Activated naive CD8-positive, alpha-beta T cell treated with anti-CD3 and anti-CD28 coated beads for 36 hours (primary cell): ENCODE measurements at regions not wholly inside any gene's neighbourhood (a gene's known extent, or its start where the extent isn't known, plus 50 kb on each side); places are given as distances from the start of the nearest gene placed in this dataset.
"Not testable (repeated sequence)": the region's sequence is repeated elsewhere in the genome, so short reads cannot be mapped to it uniquely, and the experiment has no call there.

Experiments used
- DNase-seq: peaks from one replicate; pipeline ENCODE4 v3.0.0; 2021
- H3K27ac Mint-ChIP-seq: one replicate; pipeline ENCODE4 v1.8.0; 2022; ENCODE audit warnings: mild to moderate bottlenecking, moderate library complexity, mixed read lengths
- H3K27me3 Mint-ChIP-seq: one replicate; pipeline ENCODE4 v1.8.0; 2022; ENCODE audit warnings: mild to moderate bottlenecking, mixed read lengths
- H3K36me3 Mint-ChIP-seq: one replicate; pipeline ENCODE4 v1.8.0; 2021; ENCODE audit warnings: mild to moderate bottlenecking, mixed read lengths
- H3K4me1 Mint-ChIP-seq: one replicate; pipeline ENCODE4 v1.8.0; 2021; ENCODE audit warnings: mixed read lengths
- H3K4me3 Mint-ChIP-seq: one replicate; pipeline ENCODE4 v1.8.0; 2022; ENCODE audit warnings: mild to moderate bottlenecking, moderate library complexity, mixed read lengths
- H3K9me3 Mint-ChIP-seq: one replicate; pipeline ENCODE4 v1.8.0; 2022; ENCODE audit warnings: mixed read lengths

DNA sequence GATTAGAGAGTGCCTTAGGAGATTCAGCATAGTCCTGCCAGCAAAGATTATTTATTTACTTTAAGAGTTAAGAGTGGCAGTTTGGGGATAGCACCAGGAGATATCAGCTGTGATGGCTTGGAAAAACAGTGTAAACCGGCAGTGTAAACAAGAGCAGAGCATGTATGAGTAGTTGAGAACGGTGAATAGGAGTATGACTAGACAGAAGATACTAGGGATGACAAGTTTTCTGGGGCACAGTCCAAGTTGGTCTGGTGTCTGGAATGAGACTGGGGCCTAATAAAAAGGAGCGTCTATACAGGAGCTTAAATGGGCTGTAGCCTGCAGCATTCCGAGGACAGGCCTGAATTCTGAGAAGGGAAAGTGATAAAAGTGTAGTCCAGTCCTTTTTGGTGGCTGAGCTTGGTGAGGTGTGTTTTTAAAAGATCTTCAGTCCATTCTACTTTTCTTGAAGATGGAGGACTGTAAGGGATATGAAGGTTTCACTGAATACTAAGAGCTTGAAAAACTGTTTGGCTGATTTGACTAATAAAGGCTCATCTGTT lies 117.8 kb downstream of the TLR5 start:
- H3K9me3 Mint-ChIP-seq, H3K4me3 Mint-ChIP-seq, H3K27ac Mint-ChIP-seq, H3K4me1 Mint-ChIP-seq, H3K36me3 Mint-ChIP-seq, H3K27me3 Mint-ChIP-seq, DNase-seq: not testable (repeated sequence)

GRCh38 chr1:223026639-223027038 lies 116.4 kb downstream of the TLR5 start:
- not testable (repeated sequence) for H3K36me3 Mint-ChIP-seq, H3K27me3 Mint-ChIP-seq, H3K27ac Mint-ChIP-seq, H3K4me1 Mint-ChIP-seq, H3K9me3 Mint-ChIP-seq, H3K4me3 Mint-ChIP-seq, DNase-seq

GRCh38 chr1:223029985-223030769 lies 112.9 kb downstream of the TLR5 start:
- H3K4me3 Mint-ChIP-seq, result no peak overlapping the region
- no peaks in the 10 kb centered on the region for H3K36me3 Mint-ChIP-seq
- H3K27me3 Mint-ChIP-seq, result no peaks in the 10 kb centered on the region
- no peaks in the 10 kb centered on the region for H3K4me1 Mint-ChIP-seq
- no peak overlapping the region for H3K27ac Mint-ChIP-seq
- H3K9me3 Mint-ChIP-seq, result no peaks in the 10 kb centered on the region
- DNase-seq, result no peak

GRCh38 chr1:223030871-223031400 lies 112.1 kb downstream of the TLR5 start:
- no peaks in the 10 kb centered on the region for H3K36me3 Mint-ChIP-seq
- no peaks in the 10 kb centered on the region for H3K27me3 Mint-ChIP-seq

DNA sequence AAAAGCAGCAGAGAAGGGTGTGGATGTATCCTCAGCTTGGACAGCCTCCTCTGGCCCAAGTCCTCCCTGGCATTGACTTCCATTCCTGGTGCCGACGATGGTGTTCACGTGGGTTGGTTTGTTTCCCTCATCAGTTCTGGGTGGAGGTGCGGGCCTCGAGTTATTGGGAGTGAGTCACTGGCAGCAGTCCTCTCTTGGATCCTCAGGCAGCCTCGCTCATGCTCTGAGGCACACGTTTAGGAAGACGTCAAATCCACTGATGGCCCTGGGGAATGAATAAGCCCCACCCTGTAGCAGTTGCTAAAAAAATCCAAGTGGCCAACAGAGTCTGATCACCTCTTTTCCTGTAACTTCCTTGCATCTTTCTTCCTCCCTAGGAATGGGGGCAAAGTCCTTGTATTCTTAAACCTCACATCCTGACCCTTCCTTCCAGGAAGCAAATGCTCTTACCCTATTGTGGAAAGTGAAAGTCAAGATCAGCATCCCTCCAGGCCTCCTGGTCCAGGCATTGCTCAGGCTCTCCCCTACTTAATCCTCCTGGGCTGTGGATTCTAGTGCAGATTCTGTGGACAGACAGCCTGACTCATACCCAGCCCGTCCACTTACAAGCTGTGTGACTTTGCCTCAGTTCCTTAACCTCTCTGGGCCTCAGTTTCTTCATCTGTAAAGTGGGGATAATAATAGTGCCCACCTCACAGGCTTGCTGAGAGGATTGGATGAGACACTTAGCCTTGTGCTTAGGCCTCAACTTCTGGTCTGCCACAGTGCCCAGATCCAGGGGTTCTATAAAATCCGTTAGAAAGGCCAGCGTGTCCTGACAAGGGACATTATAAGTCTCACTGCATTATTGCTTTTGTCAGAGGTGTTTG lies 111.1 kb downstream of the TLR5 start:
- H3K4me1 Mint-ChIP-seq, result no peaks in the 10 kb centered on the region
- no peak overlapping the region for H3K4me3 Mint-ChIP-seq
- H3K36me3 Mint-ChIP-seq, result no peaks in the 10 kb centered on the region
- no peak for DNase-seq
- H3K27ac Mint-ChIP-seq, result no peak overlapping the region
- H3K27me3 Mint-ChIP-seq, result peaks cover 3% of the 10 kb centered on the region
- no peaks in the 10 kb centered on the region for H3K9me3 Mint-ChIP-seq

More at GRCh38 chr1:223030871-223031400, 112.1 kb downstream of the TLR5 start:
- no peak for DNase-seq
- Mint-ChIP-seq H3K9me3 (no peaks in the 10 kb centered on the region), H3K27ac (no peak overlapping the region), H3K4me1 (no peaks in the 10 kb centered on the region), H3K4me3 (no peak overlapping the region)

DNA sequence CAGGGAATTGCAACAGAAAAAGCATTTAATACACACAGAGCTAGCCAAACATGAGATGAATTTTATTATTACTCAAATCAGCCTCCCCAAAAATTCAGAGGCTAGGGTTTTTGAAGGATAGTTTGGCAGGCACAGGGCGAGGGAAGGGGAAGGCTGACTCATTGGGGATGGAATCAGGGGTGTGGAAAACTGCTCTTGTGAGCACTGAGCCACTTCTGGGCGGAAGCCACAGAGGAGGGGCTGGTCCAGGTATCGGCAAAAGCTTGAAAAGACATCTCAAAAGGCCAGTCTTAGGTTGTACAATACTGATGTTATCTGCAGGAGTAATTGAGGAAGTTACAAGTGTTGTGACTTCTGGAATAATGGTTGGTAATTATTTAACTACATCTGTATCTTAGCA lies 109.4 kb downstream of the TLR5 start:
- Mint-ChIP-seq H3K4me3 (no peak overlapping the region), H3K27ac (no peak overlapping the region), H3K4me1 (no peaks in the 10 kb centered on the region), H3K9me3 (no peaks in the 10 kb centered on the region), H3K27me3 (peaks cover 3% of the 10 kb centered on the region), H3K36me3 (no peaks in the 10 kb centered on the region)
- DNase-seq, result no peak

DNA sequence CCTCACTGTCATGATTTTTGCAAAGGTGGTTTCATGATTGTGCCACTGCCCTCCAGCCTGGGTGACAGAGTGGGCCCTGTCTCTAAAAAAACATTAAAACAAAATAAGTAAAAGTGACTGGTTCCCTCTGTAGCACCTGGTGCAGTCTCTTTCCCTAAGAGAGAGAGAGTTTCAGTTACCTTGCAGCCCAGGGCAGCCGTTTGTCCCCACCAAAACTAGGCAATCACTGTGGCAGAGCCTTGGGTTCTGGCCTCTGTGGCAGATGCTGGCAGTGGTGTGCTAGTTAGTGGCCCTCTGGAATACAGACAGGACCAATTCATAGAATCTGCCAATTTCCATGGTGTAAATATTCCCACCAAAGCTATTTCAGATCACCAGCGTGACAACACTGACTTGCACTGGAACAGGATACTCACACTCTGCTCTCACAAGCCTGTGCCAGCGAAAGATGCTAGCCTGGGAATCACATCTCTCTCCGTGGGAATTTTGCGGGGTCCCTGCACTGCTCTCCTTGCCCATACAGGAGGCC lies 108.7 kb downstream of the TLR5 start:
- H3K4me3 Mint-ChIP-seq, result no peak overlapping the region
- DNase-seq, result no peak
- no peaks in the 10 kb centered on the region for H3K9me3 Mint-ChIP-seq
- H3K27ac Mint-ChIP-seq, result no peak overlapping the region
- H3K36me3 Mint-ChIP-seq, result no peaks in the 10 kb centered on the region
- H3K4me1 Mint-ChIP-seq, result no peaks in the 10 kb centered on the region
- H3K27me3 Mint-ChIP-seq, result peaks cover 3% of the 10 kb centered on the region

DNA sequence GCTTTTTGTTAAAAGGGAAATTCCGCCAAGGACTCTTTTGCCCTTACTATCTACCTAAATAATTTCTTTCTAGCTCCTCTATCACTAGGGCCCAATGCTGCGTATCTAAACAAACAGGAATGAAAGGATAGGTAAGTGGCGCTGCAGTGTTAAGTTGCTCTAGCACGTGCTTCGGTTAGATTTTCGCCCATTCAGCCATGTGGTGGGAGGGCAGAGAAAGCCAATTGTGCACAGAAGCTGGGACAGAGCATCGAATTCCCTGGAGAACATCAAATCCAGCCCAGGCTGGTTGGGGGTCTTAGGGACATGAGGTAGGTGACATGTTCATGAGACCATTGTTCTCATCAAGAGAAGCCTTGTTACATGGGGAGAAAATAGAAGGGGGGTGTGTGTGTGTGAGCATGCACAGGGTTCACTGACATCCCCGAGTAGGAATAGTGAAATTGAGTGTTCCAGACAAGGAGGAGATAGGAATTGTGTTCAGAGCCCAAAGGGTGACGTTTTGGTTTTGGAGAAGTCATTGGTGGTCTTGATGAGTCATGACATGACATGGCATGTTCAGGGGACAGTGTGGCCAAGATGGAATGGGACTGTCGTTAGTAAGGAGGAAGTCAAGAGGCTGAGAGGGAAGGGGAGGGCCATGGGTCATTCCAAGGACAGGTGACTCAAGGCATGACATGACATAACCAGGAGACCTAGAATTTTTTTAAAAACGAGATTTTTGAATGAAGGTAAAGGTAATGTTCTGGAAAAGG lies 107.1 kb downstream of the TLR5 start:
- Mint-ChIP-seq H3K9me3 (no peaks in the 10 kb centered on the region), H3K27ac (no peak overlapping the region), H3K36me3 (no peaks in the 10 kb centered on the region), H3K27me3 (peaks cover 7% of the 10 kb centered on the region), H3K4me3 (no peak overlapping the region), H3K4me1 (no peaks in the 10 kb centered on the region)
- no peak for DNase-seq

DNA sequence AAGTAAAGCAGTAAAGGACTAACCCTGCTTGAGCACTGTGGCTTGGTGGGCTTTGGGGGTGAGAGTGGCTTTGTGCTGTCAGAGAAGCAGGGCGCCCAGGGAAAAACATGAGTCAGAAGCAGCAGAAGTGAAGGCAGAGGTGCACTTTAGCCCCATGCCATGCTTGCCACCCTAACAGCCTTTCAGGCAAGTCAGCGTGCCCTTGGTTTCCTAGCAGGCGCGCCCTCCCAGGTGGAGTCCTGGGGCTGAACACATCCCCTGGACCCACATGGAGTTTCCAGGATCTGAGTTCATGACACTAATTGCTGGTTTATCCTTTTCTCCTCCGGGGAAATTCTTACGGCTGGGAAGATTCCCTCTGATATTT lies 106.6 kb downstream of the TLR5 start:
- DNase-seq, result no peak
- H3K9me3 Mint-ChIP-seq, result no peaks in the 10 kb centered on the region
- no peaks in the 10 kb centered on the region for H3K36me3 Mint-ChIP-seq
- H3K4me1 Mint-ChIP-seq, result no peaks in the 10 kb centered on the region
- no peak overlapping the region for H3K4me3 Mint-ChIP-seq
- peaks cover 7% of the 10 kb centered on the region for H3K27me3 Mint-ChIP-seq
- H3K27ac Mint-ChIP-seq, result no peak overlapping the region

- no peak for DNase-seq
- H3K36me3 Mint-ChIP-seq, result no peaks in the 10 kb centered on the region
Observed at GRCh38 chr1:223037845-223038244, 105.2 kb downstream of the TLR5 start.

GRCh38 chr1:223038288-223039006 lies 104.6 kb downstream of the TLR5 start:
- Mint-ChIP-seq H3K27me3 (peaks cover 11% of the 10 kb centered on the region), H3K4me1 (no peaks in the 10 kb centered on the region), H3K36me3 (no peaks in the 10 kb centered on the region), H3K4me3 (no peak overlapping the region), H3K27ac (no peak overlapping the region), H3K9me3 (no peaks in the 10 kb centered on the region)
- no peak for DNase-seq

More at GRCh38 chr1:223037845-223038244, 105.2 kb downstream of the TLR5 start:
- H3K27me3 Mint-ChIP-seq, result peaks cover 11% of the 10 kb centered on the region
- no peak overlapping the region for H3K4me3 Mint-ChIP-seq
- no peak overlapping the region for H3K27ac Mint-ChIP-seq
- H3K9me3 Mint-ChIP-seq, result no peaks in the 10 kb centered on the region
- no peaks in the 10 kb centered on the region for H3K4me1 Mint-ChIP-seq

DNA sequence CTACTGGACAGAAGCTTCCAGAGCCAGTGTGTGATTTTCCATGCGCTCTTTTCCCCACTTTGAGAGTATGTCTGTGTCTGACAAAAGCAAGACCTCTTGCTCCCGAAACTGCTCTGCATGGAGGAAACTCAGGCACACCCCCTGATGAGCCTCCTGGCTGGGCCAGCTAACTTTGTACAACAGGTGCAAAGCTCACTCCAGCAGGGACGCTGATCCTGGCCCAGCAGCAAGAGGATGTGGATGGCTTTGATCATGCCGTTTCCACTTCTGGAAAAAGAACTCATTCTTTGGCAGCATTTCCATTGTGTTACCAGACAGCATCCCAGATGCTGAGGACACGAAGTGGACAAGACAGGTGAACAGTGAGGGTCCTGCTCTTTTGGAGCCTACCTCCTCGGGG lies 103.1 kb downstream of the TLR5 start:
- Mint-ChIP-seq H3K9me3 (no peaks in the 10 kb centered on the region), H3K27me3 (peaks cover 14% of the 10 kb centered on the region), H3K4me1 (no peaks in the 10 kb centered on the region), H3K27ac (no peak overlapping the region), H3K36me3 (no peaks in the 10 kb centered on the region), H3K4me3 (no peak overlapping the region)
- no peak for DNase-seq

DNA sequence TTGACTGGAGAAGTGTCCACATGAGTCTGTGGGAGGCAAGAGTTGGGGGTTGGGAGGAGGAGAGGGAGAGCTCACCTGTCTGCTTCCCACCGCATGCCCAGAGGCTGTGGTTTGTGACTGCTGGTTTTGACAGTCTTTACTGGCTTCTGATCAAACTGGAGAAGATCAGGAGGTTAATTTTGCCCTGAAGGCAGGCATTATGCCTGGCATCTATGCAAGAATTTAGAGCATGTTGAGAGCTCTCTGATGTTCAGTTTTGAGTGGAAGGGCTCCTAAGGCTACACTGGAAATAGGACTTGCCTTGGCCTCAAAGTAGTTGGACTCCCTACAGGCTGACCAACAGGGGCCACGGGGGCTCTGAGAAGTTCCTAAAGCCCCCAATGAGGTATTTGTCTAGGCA lies 101.6 kb downstream of the TLR5 start:
- Mint-ChIP-seq H3K36me3 (no peaks in the 10 kb centered on the region), H3K27me3 (peaks cover 13% of the 10 kb centered on the region), H3K9me3 (peaks cover 3% of the 10 kb centered on the region), H3K4me3 (no peak overlapping the region), H3K4me1 (no peaks in the 10 kb centered on the region), H3K27ac (no peak overlapping the region)
- no peak for DNase-seq
